LHCN-M2 (cell line): ENCODE measurements at regions not wholly inside any gene's neighbourhood (a gene's known extent, or its start where the extent isn't known, plus 50 kb on each side); places are given as distances from the start of the nearest gene placed in this dataset.
"Not testable (repeated sequence)": the region's sequence is repeated elsewhere in the genome, so short reads cannot be mapped to it uniquely, and the experiment has no call there.

Experiments used
- DNase-seq: peaks from one replicate; pipeline ENCODE4 v3.0.0-alpha.2; 2012; ENCODE audit warnings: low read depth

GRCh38 chr2:194314042-194314441, 1343.0 kb upstream of the SLC39A10 start:
- DNase-seq = no peak

DNA sequence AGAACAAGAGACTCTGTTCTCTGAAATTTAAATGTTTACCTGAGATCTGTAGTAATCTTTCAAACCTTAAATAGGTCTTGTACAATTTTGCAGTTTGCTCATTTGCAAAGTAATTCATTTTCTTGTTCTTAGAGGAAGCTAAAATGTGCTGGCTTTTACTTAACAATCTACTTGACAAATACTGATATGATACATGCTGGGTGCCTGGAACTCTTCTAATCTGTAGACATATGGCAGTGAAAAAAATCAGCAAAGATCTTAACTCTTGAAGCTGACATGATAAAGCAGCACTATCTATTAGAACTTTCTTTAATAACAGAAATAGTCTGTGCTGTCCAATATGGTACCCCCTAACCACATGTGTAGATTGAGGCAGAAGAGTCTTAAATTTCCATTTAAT, 1352.8 kb upstream of the SLC39A10 start:
- no peak for DNase-seq

GRCh38 chr2:194301946-194302345, 1355.1 kb upstream of the SLC39A10 start:
- DNase-seq = no peak

DNA sequence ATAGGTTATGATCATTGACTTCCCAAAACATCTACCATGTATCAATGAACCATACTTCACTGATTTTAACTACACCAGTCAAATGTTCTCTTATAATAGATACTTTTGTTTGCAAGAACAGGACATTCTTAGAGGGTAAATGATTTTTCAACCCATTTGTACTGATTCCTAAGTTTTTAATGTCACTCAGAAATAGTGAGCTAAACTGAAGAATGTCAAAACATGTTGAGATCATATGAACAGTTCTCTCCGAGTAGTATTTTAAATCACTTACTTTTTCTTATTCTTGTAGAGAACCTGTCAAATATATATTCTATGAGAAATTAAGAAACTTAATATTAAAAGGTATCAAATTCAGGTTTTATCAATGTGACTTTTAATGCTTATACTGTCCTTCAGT, 1362.9 kb upstream of the SLC39A10 start:
- no peak for DNase-seq

DNA sequence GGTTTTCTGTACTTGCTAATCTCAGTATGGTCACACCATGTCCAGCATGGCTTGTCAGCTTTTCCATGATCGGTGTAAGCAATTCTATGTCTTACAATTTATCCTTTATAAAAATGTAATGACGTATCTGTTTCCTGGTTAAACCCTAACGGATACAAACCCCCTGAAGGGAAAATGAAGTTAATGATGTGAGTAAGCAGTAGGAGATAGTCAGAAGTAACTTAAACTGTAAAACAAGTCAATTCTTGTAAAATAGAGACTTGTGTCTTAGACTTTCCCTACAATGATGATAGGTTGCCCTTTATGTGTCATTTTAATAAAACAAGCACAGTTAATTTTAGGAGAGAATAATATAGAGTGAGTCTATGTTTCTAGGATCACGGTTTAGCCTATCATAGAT, 1365.9 kb upstream of the SLC39A10 start:
- DNase-seq = no peak

GRCh38 chr2:194289712-194290346, 1367.2 kb upstream of the SLC39A10 start:
- no peak for DNase-seq

- not testable (repeated sequence) for DNase-seq
These were observed 1380.4 kb upstream of the SLC39A10 start for GRCh38 chr2:194276667-194277066.

GRCh38 chr2:194271293-194271961, 1385.6 kb upstream of the SLC39A10 start:
- DNase-seq = no peak

DNA sequence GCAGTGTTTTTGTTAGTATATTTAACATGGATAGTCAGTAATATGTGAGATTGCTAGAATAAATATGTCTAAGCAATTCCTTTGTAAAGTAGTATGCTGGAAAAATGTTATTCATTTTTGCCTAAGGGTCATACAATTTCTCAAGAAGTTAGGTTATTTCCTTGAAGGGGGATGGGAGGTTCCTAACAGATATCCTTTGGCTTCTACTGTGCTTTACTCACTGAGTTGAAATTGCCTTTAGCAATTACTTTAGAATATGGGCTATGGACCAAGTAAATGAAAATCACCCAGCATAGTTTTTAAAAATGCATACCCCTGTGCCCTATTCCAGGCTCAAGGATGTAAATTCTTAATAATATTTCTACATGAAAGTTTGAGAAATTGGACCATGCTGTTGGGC, 1386.4 kb upstream of the SLC39A10 start:
- no peak for DNase-seq

- DNase-seq = no peak
These were observed 1392.4 kb upstream of the SLC39A10 start for GRCh38 chr2:194264586-194264985.

GRCh38 chr2:194260185-194260584, 1396.8 kb upstream of the SLC39A10 start:
- DNase-seq = no peak

GRCh38 chr2:194257095-194257494, 1399.9 kb upstream of the SLC39A10 start:
- no peak for DNase-seq

GRCh38 chr2:194253528-194254259, 1403.3 kb upstream of the SLC39A10 start:
- DNase-seq = no peak

DNA sequence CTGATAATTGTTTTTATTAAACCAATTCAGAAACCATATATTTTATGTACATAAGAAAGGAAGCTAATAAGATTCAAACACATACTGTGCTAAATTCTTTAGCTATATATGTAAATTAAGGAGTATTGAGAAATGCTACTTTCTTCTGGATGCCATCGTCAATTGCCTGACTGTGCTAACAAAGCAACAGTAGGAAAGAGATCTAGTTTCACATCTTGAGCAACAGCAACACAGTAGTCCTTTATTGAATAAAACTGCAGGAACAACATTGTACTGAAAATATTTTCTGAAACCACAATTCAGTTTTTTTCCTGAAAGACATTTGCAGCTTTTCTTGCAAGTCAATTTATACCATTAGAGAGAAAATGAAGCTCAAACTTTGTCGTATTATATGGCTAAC, 1404.9 kb upstream of the SLC39A10 start:
- DNase-seq = peak; percentile 50

GRCh38 chr2:194232600-194232999, 1424.4 kb upstream of the SLC39A10 start:
- no peak for DNase-seq

- no peak for DNase-seq
These were observed 1433.8 kb upstream of the SLC39A10 start for GRCh38 chr2:194223218-194223617.

DNA sequence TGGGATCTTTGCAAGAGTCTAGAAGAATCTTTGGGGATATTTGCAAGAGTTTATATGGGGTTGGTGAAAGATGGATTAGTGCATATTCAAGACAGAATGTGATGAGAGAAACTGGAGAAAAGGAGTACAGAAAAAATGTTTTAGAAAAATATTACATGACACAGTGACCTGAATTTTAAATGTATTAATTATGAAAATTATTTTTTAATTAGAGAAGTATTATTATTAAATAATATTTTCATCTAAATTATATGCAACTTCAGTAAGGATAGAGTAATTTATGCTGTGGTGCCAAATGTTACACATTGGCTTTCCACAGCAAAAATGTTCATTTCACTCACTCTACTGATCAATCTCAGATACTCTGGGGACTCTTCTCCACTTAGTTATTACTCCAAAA, 1442.8 kb upstream of the SLC39A10 start:
- DNase-seq = no peak

GRCh38 chr2:194205568-194206227, 1451.3 kb upstream of the SLC39A10 start:
- DNase-seq = no peak

DNA sequence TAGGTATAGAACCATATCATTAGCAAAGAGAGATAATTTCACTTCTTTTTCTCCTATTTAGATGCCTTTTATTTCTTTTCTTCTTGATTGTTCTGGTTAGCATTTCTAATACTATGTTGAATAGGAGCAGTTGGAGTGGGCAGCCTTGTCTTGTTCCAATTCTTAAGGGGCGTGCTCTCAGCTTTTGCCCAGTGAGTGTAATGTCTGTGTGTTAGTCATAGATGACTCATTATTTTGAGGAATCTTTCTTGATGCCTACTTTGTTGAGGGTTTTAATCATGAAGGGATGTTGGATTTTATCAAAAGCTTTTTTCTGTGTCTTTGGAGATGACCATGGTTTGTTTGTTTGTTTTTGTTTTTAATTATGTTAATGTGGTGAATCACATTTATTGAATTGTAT, 1453.1 kb upstream of the SLC39A10 start:
- peak; percentile 73 for DNase-seq

GRCh38 chr2:194182888-194183287, 1474.1 kb upstream of the SLC39A10 start:
- no peak for DNase-seq

DNA sequence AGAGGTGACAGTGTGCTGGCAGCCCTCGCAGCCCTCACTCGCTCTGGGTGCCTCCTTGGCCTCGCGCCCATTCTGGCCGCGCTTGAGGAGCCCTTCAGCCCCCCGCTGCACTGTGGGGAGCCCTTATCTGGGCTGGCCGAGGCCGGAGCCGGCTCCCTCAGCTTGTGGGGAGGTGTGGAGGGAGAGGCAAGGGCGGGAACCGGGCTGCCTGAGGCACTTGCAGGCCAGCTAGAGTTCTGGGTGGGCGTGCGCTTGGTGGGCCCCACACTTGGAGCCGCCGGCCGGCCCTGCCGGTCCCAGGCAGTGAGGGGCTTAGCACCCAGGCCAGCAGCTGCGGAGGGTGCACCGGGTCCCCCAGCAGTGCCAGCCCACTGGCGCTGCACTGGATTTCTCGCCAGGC, 1480.9 kb upstream of the SLC39A10 start:
- no peak for DNase-seq

- DNase-seq = peak; percentile 39
These were observed 1490.2 kb upstream of the SLC39A10 start for GRCh38 chr2:194166818-194167217.
